ENCODE measurements at regions not wholly inside any gene's neighbourhood (a gene's known extent, or its start where the extent isn't known, plus 50 kb on each side); places are given as distances from the start of the nearest gene placed in this dataset.

DNA sequence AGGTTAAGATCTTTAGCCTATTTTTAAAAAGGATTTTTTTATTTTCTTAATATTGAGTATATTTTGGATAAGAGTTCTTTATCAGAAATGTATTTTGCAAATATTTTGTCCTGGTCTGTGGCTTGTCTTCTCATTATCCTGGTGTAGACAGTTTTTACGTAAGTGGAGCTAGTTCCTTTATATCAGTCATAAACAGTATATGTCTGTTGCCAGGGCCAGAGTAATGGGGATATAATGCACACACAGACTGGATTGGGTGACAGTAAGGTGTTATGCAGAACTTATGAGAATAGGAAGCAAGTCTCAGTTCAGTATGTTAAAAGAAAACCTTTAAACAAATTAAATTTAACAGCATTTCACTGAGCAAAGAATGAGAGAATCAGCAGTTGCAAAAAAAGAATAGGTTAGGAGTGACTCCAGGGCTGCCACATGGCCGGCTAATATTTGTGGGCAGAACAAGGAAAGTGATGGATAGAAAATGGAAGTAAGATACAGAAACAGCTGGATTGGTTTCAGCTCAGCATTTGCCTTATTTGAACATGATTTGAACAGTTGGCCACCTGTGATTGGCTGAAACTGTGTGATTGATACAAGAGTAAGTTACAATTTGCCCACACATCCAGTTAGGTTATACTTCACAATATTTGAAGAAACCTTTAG, 61.1 kb upstream of the ZNG1B start:
- no peak for TF ChIP-seq POLR2A (IDR thresholded peaks at IDR 0.05; ENCODE audit: extremely low read depth, insufficient read length)
- TF ChIP-seq, protein P1, sequence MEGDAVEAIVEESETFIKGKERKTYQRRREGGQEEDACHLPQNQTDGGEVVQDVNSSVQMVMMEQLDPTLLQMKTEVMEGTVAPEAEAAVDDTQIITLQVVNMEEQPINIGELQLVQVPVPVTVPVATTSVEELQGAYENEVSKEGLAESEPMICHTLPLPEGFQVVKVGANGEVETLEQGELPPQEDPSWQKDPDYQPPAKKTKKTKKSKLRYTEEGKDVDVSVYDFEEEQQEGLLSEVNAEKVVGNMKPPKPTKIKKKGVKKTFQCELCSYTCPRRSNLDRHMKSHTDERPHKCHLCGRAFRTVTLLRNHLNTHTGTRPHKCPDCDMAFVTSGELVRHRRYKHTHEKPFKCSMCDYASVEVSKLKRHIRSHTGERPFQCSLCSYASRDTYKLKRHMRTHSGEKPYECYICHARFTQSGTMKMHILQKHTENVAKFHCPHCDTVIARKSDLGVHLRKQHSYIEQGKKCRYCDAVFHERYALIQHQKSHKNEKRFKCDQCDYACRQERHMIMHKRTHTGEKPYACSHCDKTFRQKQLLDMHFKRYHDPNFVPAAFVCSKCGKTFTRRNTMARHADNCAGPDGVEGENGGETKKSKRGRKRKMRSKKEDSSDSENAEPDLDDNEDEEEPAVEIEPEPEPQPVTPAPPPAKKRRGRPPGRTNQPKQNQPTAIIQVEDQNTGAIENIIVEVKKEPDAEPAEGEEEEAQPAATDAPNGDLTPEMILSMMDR (IDR thresholded peaks at IDR 0.05; ENCODE audit: low read depth, low read length) = no peak
- TF ChIP-seq, protein P2, sequence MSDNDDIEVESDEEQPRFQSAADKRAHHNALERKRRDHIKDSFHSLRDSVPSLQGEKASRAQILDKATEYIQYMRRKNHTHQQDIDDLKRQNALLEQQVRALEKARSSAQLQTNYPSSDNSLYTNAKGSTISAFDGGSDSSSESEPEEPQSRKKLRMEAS (IDR thresholded peaks at IDR 0.05; ENCODE audit: low read depth, low read length) = no peak
